Left lung (tissue), 4 donors: ENCODE measurements at regions not wholly inside any gene's neighbourhood (a gene's known extent, or its start where the extent isn't known, plus 50 kb on each side); places are given as distances from the start of the nearest gene placed in this dataset.

Source experiments
- ATAC-seq: fragments of 200-7000 bp; cut with Tn5 transposase; one replicate; pipeline ENCODE4 v1.9.1; 2020; ENCODE audit warnings: moderate library complexity
- DNase-seq, 4 donors: peaks; one replicate each; pipeline ENCODE4 v3.0.0-alpha.2; 2013 to 2020
- H3K27ac ChIP-seq, 2 donors: fragments of 200-600 bp; sonication (generic) in 1 of 2; one replicate each; pipeline versions ENCODE4 v1.5.0 to v1.8.0; 2020 to 2021
- H3K27me3 ChIP-seq, 2 donors: fragments of 200-600 bp; sonication (generic) in 1 of 2; one replicate each; pipeline versions ENCODE4 v1.5.0 to v1.8.0; 2020 to 2021
- H3K36me3 ChIP-seq, 2 donors: fragments of 200-600 bp; sonication (generic) in 1 of 2; one replicate each; pipeline versions ENCODE4 v1.5.0 to v1.8.0; 2020 to 2021
- H3K4me1 ChIP-seq, 2 donors: fragments of 200-600 bp; one replicate each; pipeline ENCODE4 v1.8.0; 2021
- H3K4me3 ChIP-seq, 2 donors: fragments of 200-600 bp; sonication (generic) in 1 of 2; one replicate each; pipeline versions ENCODE4 v1.5.0 to v1.8.0; 2020 to 2021; ENCODE audit warnings: mild to moderate bottlenecking in 1 of 2
- H3K9me3 ChIP-seq, 2 donors: fragments of 200-600 bp; sonication (generic) in 1 of 2; one replicate each; pipeline versions ENCODE4 v1.5.0 to v1.8.0; 2020 to 2021
- intact Hi-C, 2 donors: fragments of 100-400 bp; cut with DNase I; formaldehyde crosslinking; loops; one replicate each; pipeline versions ENCODE4 v1.11.2 to v1.14.2; 2022
- TF ChIP-seq, protein P1 (sequence below), 2 donors: fragments of 200-600 bp; sonication (generic) in 1 of 2; IDR thresholded peaks; one replicate each; pipeline versions ENCODE4 v1.5.0 to v1.8.0; 2021; ENCODE audit warnings: antibody characterized with exemption in 2 of 2
- donor health status: DM: no; HTN: yes; CAD: no.
- donor health status: DM: no; HTN: no; CAD: no.

DNA sequence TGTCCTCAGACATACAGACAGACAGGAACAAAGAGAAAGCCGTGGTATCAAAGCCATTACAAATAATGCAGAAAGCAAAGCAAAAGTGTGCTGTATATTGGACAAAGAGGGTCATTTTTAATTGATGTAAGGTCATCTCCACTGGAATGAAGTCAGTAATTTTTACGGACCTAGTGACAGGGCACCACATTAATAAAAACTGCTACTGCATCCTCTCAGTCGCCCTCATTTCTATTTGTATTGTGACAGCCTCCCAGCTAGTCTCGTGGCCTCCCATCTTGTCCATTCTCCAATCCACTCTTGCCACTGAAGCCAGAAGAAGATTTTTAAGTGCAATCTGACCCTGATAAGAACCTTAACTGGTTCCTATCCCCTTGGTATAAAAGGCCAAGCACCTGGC lies 132.4 kb downstream of the NUAK1 start:
- Histone ChIP-seq H3K27ac (no peak overlapping the region), H3K36me3 (no peaks in the 10 kb centered on the region), H3K27me3 (no peaks in the 10 kb centered on the region), H3K4me3 (no peak overlapping the region), H3K9me3 (peaks cover 0 to 5% of the 10 kb centered on the region in 2 donors), H3K4me1 (no peaks in the 10 kb centered on the region)
- intact Hi-C loops, result no loop called here
- ATAC-seq (no peak), DNase-seq (no peak)
- TF ChIP-seq, protein P1, sequence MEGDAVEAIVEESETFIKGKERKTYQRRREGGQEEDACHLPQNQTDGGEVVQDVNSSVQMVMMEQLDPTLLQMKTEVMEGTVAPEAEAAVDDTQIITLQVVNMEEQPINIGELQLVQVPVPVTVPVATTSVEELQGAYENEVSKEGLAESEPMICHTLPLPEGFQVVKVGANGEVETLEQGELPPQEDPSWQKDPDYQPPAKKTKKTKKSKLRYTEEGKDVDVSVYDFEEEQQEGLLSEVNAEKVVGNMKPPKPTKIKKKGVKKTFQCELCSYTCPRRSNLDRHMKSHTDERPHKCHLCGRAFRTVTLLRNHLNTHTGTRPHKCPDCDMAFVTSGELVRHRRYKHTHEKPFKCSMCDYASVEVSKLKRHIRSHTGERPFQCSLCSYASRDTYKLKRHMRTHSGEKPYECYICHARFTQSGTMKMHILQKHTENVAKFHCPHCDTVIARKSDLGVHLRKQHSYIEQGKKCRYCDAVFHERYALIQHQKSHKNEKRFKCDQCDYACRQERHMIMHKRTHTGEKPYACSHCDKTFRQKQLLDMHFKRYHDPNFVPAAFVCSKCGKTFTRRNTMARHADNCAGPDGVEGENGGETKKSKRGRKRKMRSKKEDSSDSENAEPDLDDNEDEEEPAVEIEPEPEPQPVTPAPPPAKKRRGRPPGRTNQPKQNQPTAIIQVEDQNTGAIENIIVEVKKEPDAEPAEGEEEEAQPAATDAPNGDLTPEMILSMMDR (IDR thresholded peaks at IDR 0.05), result no peak

DNA sequence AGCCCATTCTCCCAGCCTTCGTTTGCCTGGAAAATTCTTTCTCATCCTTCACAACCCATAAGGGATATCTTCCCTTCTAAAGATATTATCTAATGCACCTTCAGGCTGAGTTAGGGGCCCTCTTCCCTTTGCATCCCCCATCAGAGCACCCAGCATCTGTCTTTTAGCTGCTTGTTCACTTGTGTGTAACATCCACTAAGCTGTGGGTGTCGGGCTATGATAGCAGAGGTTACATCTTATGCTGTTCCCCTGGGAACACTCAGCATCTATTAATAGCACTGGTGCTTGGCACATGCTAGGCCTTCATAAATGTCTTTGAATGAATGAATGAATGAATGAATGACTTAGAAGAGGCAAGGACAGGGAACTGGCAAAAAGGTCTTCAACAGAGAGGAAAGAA lies 131.8 kb downstream of the NUAK1 start:
- Histone ChIP-seq H3K4me3 (no peak overlapping the region), H3K36me3 (no peaks in the 10 kb centered on the region), H3K4me1 (no peaks in the 10 kb centered on the region), H3K27ac (no peak overlapping the region), H3K27me3 (no peaks in the 10 kb centered on the region), H3K9me3 (peaks cover 0 to 5% of the 10 kb centered on the region in 2 donors)
- TF ChIP-seq, protein P1 (IDR thresholded peaks at IDR 0.05), result no peak
- DNase-seq, result no peak
- intact Hi-C loops, result no loop called here
- ATAC-seq, result no peak

DNA sequence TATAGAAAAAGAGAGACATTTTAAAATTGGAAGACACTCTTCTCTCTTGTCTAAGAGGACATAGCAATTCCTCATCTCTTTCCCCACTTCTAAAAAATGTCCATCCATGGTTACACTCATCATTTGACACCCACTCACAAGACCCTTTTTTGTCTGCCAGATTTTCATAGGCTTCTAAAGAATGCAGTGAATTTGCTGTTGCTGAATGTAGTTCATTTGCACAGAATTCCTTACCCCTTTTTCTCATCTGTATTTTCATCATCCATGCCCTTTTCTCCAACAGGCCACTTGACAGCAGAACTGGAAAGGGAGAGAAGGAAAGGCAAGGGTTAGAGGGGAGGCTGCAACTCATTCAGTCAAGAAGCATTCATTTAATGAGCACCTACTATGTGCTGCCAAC lies 128.0 kb downstream of the NUAK1 start:
- Histone ChIP-seq H3K4me1 (no peaks in the 10 kb centered on the region), H3K9me3 (no peaks in the 10 kb centered on the region), H3K36me3 (no peaks in the 10 kb centered on the region), H3K27me3 (no peaks in the 10 kb centered on the region), H3K27ac (no peak overlapping the region), H3K4me3 (no peak overlapping the region)
- DNase-seq (peak in 1 of 4 donors; percentile 19), ATAC-seq (no peak)
- TF ChIP-seq, protein P1 (IDR thresholded peaks at IDR 0.05), result no peak
- intact Hi-C loops, result no loop called here
